GM18873 (cell line): ENCODE measurements at regions not wholly inside any gene's neighbourhood (a gene's known extent, or its start where the extent isn't known, plus 50 kb on each side); places are given as distances from the start of the nearest gene placed in this dataset.

Experiments
- ATAC-seq: cut with Tn5 transposase; IDR thresholded peaks from one replicate; pipeline ENCODE4 v1.9.1; 2021; ENCODE audit warnings: mild to moderate bottlenecking, moderate library complexity, moderate number of reproducible peaks; ENCODE audit not compliant: unreplicated experiment, low FRiP score

DNA sequence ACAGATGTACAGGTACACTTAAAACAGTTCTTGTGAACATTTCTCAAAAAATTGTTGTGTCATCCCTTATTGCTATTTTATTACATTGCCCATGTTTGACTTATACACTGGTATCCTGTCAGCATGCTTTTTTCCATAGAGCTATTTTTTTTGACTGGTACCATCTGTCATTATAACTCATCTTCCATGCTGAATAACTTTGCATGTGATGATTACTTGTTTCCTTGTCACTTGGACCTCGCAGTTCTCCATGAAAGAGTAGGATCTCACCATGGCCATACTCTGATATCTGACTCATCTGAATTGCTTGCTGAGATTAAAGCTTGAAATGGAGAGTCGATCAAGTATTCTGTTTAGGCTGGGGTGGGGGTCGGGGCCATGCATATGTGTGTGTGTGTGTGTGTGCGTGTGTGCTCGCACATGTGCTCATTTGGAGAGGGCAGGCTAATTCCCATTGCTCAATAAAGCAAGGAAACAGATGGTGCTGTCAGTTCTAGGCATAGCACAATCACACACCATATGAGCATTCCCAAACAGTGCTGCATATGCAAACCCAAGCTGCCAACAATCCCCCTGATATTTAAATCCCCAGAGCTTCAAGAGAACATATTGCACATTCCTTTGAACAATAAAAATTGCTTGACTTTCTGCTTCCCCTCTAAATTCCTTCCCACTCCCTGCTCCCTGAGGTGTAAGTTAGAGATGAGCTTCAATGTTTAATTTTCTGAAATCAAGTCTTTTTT, 62.9 kb downstream of the NHLRC3 start:
- ATAC-seq, result no peak

DNA sequence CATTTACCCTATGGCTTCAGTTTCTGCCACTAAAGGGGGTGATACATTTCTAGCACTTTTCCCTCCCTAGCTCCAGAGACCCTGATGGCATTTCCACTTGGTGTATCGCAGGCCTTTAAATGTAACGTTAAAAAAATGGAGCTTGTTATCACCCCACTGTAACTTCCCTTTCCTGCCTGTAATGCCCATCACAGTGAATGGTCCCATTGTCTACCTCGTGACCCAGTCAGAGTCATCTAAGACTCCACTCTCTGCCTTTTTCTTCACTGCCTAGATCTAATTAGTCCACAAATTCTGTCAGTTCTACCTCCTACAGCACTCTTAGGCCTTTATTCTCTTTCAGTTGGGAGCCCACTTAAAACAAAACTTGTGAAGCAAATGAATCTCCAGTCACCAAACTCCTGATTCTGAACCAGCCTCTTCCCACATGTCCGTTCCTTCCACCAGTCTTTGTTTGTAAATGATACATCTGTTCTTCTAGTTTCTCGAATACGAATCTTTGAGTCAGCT, 64.8 kb downstream of the NHLRC3 start:
- ATAC-seq, result no peak

DNA sequence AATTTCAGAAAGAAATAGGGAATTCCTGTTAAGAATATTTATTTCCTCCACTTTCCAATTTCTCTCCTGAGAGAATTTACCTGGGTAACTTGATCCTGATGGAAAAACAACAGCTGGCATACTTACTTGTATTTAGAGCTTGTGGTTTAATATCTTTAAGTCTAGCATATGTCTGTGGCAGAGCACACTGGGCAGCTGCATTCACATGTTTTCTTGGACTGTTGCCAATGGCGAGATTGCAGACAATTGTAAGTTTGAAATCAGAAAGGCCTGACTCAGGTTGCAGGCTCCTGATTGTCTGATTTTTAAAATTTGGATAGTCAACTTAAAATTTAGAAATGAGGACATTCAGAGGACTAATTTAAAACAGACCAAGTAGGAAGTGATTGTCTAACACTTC, 66.9 kb downstream of the NHLRC3 start:
- ATAC-seq, result no peak

DNA sequence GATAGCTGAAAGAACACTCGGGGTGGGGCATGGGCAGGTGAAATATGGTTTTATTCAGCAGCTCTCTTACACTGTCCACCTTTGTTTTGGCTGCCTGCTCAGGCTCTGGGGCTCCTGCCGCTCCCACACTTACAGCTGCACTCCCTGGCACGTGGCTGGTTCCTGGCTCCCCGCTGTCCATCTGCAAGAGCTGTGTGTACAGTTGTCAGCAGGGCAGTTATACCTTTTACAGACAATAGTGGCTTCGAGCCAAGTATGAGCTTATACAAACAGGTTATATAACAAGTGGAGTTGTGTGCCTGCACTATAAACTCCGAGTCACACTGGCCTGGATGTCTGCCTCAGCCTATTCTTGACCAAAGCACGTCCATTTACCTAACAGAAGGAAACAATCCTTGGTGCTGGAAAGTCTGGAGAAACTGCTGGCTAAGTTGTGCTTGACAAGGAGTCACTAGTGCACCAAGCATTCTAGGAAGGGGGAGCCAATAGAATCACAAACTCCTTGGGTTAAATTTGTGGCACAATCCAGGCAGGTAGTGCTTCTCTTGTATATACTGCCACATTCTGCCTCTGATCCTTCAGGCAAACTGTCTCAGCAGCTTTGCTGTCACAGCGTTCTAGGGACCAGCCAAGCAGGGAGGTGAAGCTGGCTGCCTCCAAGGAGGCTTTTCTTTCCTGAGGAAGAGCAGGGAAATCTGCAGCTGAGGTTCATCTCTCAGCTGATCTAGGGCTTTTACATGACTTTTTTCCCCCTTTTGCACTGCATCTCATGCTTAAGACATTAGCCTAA, 68.2 kb downstream of the NHLRC3 start:
- ATAC-seq, result no peak

DNA sequence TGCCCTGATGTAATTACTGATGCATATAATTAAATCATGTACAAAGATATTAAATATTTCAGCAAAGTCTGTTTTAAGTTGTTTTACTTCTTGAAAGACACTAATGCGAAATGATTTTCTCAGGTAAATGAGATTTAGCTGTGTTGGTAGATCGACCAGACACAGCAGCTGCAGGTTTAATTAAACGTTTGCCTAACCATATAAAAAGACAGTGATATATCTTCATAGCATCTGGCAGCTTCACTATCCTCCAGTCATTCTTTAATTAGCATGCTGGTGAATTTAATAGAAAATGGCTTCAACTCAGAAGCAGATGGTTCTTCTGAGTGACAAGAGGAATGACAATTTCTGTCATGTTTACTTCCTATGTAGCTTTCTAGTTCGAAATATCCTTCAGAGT, 69.3 kb downstream of the NHLRC3 start:
- ATAC-seq, result no peak

DNA sequence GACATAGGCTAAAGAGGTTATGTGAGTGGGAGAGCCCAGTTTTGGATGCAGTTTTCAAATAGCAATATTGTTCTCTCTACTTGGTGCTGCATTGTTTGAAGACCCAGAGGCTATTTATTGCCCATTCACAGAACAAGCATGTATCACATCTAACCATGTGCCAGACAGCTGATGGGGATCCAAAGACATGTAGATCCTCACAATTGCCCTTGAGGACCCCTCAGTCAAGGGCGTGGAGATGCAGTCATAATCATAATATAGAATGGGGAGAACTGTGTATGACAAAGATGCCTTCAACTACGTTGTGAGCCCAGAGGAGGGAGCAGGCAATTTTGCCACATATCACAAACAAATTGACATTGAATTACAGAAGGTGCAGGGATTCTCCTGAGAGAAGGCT, 70.5 kb downstream of the NHLRC3 start:
- no peak for ATAC-seq

DNA sequence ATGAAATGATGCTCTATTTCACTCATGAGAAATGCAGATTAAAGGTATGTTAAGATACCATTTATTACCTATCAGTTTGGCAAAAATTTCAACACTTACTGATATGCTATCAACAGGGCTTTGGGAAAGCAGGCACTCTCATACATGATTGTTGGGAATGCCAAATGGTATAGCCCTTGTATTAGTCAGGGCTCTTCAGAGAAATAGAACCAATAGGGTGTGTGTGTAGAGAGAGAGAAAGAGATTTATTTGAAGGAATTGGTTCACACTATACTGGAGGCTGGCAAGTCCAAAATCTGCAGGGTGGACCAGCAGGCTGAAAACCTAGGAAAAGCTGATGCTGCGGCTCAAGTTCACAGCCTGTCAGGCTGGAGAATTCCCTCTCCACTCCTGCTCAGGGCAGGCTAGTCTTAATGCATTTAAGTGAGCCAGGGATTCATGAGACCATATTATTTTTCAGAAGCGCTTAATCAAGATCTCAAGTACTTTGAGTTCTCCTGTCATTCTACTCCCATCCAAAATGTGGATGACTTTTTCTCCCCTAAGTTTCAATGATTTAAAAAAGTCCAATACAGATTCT, 72.4 kb downstream of the NHLRC3 start:
- no peak for ATAC-seq

DNA sequence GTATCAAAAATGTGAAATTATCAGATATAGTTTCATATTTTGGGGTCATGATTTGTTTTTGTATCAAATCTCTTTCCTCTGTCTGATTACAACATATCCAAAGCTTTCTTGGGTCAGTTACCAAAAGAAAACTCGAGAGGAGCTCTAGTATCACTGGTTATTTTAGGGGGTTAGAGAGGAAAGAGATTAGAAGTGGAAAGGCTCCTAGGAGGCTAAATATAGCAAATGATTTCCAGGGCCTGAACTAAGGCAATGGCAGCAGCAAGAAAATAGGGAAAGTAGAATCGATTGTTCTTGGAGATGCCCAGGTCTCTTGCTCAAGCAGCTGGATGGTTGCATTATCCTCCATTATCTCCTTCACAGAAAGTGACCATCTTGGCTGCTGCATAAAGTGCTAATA, 72.9 kb downstream of the NHLRC3 start:
- ATAC-seq, result no peak

DNA sequence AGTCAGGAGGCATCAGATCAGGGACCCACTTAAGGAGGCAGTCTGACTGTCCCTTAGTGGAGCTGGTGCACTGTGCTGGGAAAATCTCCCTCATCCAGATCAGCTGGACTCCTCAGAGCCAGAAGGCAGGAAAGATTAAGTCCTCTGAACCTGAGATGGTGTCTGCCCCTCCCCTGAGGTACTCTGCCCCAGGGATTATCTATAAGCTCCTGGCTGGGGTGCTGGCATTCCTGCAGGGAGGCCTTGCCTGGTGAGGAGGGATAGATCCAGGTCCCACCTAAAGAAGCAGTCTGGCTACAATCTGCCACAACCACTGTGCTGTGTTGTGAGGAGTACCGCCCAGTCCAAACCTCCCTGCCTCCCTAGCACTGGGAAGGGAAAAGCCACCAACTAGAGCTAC, 81.2 kb downstream of the NHLRC3 start:
- no peak for ATAC-seq

DNA sequence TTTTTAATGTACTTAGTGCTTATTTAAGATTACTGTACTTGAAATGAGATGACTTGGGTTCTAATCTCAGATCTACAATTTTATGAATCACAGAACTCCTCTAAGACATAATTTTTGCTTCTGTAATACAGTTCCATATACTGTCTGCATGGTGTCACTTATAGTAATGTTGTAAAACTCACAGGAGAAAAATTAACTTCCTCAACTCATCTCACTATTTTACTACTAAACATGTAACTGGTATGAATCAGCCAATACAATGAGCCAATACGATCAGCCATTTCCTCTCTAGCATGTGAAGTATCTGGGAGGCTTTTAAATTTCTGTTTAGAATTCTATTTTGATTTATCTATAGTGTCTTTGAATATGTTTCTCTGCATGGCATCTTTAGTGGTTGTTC, 85.3 kb downstream of the NHLRC3 start:
- no peak for ATAC-seq

DNA sequence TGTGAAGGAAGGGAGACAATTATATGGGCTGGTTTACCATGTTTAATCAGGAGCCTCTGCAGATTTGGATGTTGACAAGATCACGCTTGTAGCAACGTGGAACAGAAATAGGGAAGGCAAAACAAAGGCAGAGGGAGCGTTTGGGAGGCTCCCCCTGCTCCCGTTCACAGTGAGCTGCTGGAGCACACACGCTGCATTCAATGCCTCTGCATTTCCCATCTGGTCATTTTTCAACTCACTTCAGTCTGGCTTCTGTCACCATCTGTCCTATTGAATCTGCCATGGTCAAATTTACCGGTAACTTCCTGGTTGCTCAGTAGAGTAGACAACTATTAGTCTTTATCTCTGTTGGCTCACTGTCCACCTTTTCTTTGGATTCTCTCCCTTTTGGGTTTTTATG, 91.0 kb downstream of the NHLRC3 start:
- ATAC-seq, result no peak

DNA sequence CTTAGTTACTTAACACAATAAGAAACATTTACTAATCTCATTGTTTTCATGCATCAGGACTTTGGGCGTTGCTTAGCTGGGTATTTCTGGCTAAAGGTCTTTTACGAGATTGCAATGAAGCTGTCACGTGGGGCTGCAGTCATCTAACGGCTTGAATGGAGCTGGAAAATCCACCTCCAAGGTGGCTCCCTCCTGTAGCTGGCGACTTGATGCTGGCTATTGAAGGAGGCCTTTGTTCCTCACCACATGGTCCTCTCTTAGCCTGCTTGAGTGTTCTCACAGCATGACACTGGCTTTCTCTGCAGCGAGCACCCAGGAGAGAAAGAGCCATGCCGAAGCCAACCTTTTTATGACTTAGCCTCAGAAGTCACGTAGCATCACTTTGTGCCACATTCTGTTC, 92.0 kb downstream of the NHLRC3 start:
- ATAC-seq, result no peak

DNA sequence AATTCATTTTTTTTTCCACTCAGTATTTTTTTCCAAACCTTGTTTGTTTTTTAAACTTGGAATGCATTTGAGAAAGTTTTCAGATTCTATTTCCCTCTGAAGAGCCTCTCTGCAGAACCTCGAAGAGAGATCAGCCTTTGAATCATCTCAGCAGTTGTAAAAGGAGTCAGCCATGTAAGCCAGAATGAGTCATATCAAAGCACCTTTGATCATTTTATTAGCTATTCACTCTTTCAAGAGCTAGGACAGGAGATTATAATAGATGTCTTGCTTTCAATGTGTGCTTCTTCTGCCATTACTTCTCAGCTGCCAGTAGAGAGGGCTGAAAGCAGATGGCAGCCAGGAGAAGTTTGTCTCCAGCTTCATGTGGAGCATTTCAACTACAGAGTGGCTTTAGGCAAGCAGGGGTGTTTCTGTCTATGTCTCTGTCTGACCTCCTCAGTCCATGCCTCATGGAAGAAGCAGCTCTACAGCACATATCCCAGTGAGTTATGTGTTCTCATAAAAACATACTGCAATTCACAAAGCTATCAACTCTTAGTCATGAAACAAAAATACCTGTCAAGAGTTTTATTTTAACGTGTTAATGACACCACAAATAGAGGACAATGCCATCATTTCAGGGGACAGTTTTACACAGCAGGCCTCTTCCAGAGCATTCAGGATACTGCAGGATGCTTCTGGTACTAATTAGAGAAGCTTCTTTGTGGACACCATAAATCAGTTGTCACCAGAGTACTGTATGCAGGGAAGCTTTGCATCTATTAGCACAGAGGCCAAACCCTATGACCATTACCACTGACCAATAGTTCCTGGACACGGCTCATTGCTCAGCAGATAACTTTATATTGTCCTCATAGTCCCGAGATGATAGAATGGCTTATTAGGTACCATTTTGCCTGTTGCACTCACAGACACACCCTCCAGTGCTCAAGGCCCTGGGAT, 94.3 kb downstream of the NHLRC3 start:
- ATAC-seq, result no peak

DNA sequence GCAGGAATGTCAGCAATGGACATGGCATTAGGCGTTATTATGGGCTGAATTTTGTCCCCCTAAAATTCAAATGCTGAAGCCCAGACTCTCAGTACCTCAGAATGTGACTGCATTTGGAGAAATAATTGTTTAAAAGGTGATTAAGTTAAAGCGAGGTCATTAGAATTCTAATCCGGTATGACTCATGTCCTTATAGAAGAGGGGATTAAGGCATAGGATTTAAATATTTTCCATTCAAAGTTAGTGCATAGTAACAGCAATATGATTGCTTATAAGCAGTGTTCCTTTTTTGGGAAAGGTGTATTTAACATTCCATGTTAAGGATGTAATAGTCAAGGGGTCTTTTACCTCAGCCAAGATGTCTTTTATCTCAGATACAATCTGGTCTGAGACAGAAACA, 95.5 kb downstream of the NHLRC3 start:
- ATAC-seq, result no peak

DNA sequence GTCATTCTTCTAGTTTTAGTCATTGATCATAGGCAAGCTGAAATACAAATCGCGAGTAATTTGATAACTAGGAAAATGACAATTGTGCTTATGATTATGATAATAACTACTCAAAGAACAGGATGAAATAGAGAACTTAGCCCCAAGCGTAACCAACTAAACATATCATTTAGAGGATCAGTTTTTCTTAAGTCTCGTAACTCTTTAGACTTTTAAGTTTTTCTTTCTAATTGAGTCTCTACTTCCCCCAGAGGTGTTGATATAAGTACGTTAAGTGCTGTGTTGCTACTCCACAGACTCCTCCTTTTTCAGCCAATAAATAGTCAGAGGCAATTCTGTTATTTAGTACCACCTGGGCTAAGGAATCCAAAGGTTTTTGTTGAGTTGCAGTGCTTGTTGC, 96.3 kb downstream of the NHLRC3 start:
- ATAC-seq, result no peak

DNA sequence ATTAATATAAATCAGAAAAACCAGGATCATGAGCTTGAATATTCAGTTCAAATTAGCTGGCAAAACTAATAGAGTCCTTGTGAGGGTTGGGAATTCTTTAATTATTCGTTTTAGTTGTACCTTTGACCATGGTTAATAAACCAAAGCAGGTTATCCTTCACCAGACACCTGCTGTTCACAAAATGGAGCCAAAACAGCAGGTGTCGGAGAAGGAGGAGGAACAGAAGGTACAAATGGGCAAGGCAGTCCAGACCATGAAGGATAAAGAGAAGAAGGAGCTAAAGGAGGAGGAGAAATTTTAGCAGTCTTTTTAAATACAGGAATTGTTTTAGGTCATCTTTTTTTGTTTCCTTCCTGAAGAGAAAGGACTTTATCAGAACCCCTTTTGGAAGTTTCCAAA, 106.1 kb downstream of the NHLRC3 start:
- no peak for ATAC-seq

DNA sequence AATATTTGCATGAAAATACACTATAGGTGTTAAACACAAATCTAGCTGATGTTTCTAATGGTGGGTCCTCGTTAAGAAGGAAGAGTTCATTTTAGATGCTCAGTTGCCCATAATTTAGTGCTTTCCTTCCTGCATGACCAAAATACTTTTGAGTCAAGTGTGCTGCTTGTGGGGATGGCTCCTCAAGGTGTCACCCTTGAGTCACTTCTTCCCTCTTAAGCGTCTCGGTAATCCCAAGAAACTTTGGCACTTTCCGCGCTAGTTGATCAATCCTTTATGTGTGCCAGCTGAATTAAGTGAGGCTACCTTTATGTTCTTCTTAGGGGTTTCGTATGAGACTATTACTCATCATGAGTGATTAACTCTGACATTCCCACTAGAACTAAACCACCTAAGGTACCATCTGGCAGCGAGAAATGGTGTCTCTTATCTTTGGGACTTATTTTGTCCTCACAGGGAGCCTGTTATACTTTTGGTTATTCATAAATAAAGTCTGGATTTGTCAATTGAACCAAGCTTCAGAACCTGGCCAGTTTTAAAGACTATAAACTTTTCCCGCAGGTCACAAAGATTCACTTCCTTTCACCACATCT, 106.8 kb downstream of the NHLRC3 start:
- ATAC-seq, result no peak

DNA sequence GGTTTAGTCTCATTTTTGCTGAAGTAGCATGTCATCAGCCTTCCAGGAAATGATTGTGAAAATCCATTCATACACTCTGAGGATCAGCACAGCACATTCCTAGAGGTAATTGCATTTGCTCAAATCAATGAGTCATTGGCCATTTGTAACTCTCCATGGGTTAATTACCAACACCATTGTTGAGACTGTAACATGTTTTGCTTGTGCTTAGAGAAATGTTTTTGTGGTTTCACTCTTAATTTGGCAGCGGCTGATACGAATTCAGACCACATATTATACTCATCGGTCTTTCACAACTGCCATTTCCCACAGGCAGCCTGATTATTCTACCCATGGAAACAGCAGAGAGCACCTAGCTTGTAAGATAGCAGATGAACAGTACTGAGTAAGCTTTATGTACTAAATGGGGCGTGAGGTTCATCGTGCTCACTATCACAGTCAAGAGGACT, 110.3 kb downstream of the NHLRC3 start:
- ATAC-seq, result no peak

DNA sequence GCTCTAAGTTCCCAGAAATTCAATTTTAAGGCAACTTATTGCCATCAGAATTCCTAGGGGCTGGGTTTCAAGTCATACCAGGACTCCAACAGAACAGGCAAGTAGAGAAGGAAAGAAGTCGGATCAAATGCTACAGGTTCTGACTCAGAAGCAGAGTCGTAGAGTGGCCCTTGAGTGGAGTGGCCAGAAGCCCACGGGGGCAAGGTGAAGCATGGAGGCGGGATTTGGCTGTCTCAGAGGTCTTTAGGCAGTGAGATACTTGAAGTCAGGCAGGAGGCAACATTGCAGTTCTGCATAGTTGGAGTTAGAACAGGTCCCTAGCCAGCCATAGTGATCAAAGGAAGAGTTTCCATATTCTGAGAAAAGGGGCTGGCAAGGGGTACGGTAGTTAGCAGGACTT, 111.6 kb downstream of the NHLRC3 start:
- ATAC-seq, result no peak

DNA sequence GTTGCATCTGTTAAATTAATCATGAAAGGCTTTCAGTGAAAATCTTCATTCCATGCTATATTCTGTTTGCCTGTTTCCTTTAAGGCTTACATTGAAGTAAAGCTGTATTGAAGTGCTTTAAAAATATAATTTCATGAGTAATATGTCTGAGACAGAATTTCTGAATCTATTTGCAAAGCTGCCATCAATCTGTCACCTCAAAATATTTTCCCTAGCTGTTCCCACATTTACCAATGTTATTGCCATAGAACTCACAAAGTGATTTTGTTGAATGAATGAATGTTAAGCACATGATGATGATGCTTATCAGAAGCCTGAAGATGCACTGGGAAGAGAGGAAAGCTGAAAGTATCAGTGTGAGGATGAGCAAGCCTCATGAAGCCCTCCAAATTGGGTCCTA, 115.8 kb downstream of the NHLRC3 start:
- no peak for ATAC-seq
